Natural killer cell (primary cell): ENCODE measurements at regions not wholly inside any gene's neighbourhood (a gene's known extent, or its start where the extent isn't known, plus 50 kb on each side); places are given as distances from the start of the nearest gene placed in this dataset.

Source experiments
- ATAC-seq, 3 donors: fragments of 150-1000 bp in 2 of 3; fragments of 200-7000 bp in 1 of 3; cut with Tn5 transposase; 1 replicate in 1 of 3; 2 replicates in 2 of 3; pipeline ENCODE4 v1.10.0; 2021; ENCODE audit warnings: mild to moderate bottlenecking in 2 of 3, moderate library complexity in 2 of 3
- DNase-seq, 2 donors: peaks; one replicate each; pipeline versions ENCODE4 v3.0.0 to v3.0.0-alpha.2; 2013 to 2021; ENCODE audit warnings: mixed read lengths in 1 of 2
- H3K27ac ChIP-seq: one replicate; pipeline ENCODE4 v1.5.1; 2013; ENCODE audit warnings: mild to moderate bottlenecking, low read length
- H3K27me3 ChIP-seq: one replicate; pipeline ENCODE4 v1.6.1; 2013; ENCODE audit warnings: low read length; ENCODE audit not compliant: control insufficient read depth, insufficient read depth
- H3K36me3 ChIP-seq: one replicate; pipeline ENCODE4 v1.6.1; 2013; ENCODE audit warnings: low read length; ENCODE audit not compliant: control insufficient read depth, insufficient read depth
- H3K4me1 ChIP-seq: one replicate; pipeline ENCODE4 v1.6.1; 2013; ENCODE audit warnings: low read length; ENCODE audit not compliant: control insufficient read depth, insufficient read depth
- H3K4me3 ChIP-seq: one replicate; pipeline ENCODE4 v1.5.1; 2013; ENCODE audit warnings: low read length
- H3K9me3 ChIP-seq: one replicate; pipeline ENCODE4 v1.6.1; 2013; ENCODE audit warnings: low read length; ENCODE audit not compliant: control insufficient read depth, insufficient read depth
- H3K27ac Mint-ChIP-seq, 2 donors: one replicate each; pipeline ENCODE4 v1.8.0; 2022; ENCODE audit warnings: mild to moderate bottlenecking in 2 of 2, mixed read lengths in 2 of 2, moderate library complexity in 1 of 2
- H3K27me3 Mint-ChIP-seq, 2 donors: one replicate each; pipeline ENCODE4 v1.8.0; 2022; ENCODE audit warnings: low read depth in 2 of 2, mixed read lengths in 2 of 2
- H3K36me3 Mint-ChIP-seq: one replicate; pipeline ENCODE4 v1.8.0; 2022; ENCODE audit warnings: mixed read lengths
- H3K4me1 Mint-ChIP-seq, 2 donors: one replicate each; pipeline ENCODE4 v1.8.0; 2022; ENCODE audit warnings: mixed read lengths in 2 of 2
- H3K4me3 Mint-ChIP-seq: one replicate; pipeline ENCODE4 v1.8.0; 2022; ENCODE audit warnings: mild to moderate bottlenecking, moderate library complexity, mixed read lengths
- H3K9me3 Mint-ChIP-seq, 2 donors: one replicate each; pipeline ENCODE4 v1.8.0; 2022; ENCODE audit warnings: mixed read lengths in 2 of 2
- CTCF ChIP-seq: fragments of 200-600 bp; IDR thresholded peaks from one replicate; pipeline ENCODE4 v1.8.0; 2022; ENCODE audit warnings: antibody characterized with exemption
- WGBS: methylation state at CpG from one replicate; pipeline ENCODE4 v1.1.7; 2013; ENCODE audit warnings: missing lambda C conversion rate; ENCODE audit not compliant: insufficient coverage; 5-methylcytosine and 5-hydroxymethylcytosine counted together
- intact Hi-C: fragments of 100-400 bp; cut with micrococcal nuclease; formaldehyde crosslinking; loops from one replicate; pipeline ENCODE4 v1.14.2; 2022

- Histone ChIP-seq H3K4me1 (no peaks in the 10 kb centered on the region), H3K36me3 (no peaks in the 10 kb centered on the region), H3K4me3 (no peak overlapping the region), H3K9me3 (no peaks in the 10 kb centered on the region), H3K27me3 (no peaks in the 10 kb centered on the region), H3K27ac (no peak overlapping the region)
- no peak overlapping the region for H3K4me3 Mint-ChIP-seq
- H3K27ac Mint-ChIP-seq = no peak overlapping the region
- 94% methylated on average over 1 of the region's 1 CpG for WGBS
- no peaks in the 10 kb centered on the region for H3K36me3 Mint-ChIP-seq
- H3K4me1 Mint-ChIP-seq = no peaks in the 10 kb centered on the region
- ATAC-seq = no peak
- H3K27me3 Mint-ChIP-seq = no peaks in the 10 kb centered on the region
- no peak for TF ChIP-seq CTCF
- DNase-seq = no peak
- intact Hi-C loops = no loop called here
- peaks cover 2 to 5% of the 10 kb centered on the region in 2 donors for H3K9me3 Mint-ChIP-seq
Measured at GRCh38 chr9:82560036-82560435, 502.9 kb downstream of the RASEF start.

- H3K4me1 ChIP-seq = no peaks in the 10 kb centered on the region
- H3K9me3 Mint-ChIP-seq = peaks cover 2 to 5% of the 10 kb centered on the region in 2 donors
- no peaks in the 10 kb centered on the region for H3K36me3 Mint-ChIP-seq
- TF ChIP-seq CTCF = no peak
- WGBS = 63% methylated on average over 9 of the region's 9 CpGs
- H3K36me3 ChIP-seq = no peaks in the 10 kb centered on the region
- H3K4me1 Mint-ChIP-seq = no peaks in the 10 kb centered on the region
- no peak overlapping the region for H3K4me3 ChIP-seq
- no peaks in the 10 kb centered on the region for H3K27me3 ChIP-seq
- no peaks in the 10 kb centered on the region for H3K27me3 Mint-ChIP-seq
- no peak overlapping the region for H3K27ac ChIP-seq
- no peak overlapping the region for H3K27ac Mint-ChIP-seq
- ATAC-seq (no peak), DNase-seq (no peak)
- no peak overlapping the region for H3K4me3 Mint-ChIP-seq
- intact Hi-C loops = no loop called here
- H3K9me3 ChIP-seq = no peaks in the 10 kb centered on the region
Measured at GRCh38 chr9:82560457-82560904, 502.5 kb downstream of the RASEF start.

- Mint-ChIP-seq H3K27ac (no peak overlapping the region), H3K36me3 (no peaks in the 10 kb centered on the region), H3K4me3 (no peak overlapping the region), H3K27me3 (no peaks in the 10 kb centered on the region), H3K4me1 (no peaks in the 10 kb centered on the region), H3K9me3 (peaks cover 4 to 5% of the 10 kb centered on the region in 2 donors)
- no peak for DNase-seq
- intact Hi-C loops = no loop called here
- no peaks in the 10 kb centered on the region for H3K27me3 ChIP-seq
- H3K4me3 ChIP-seq = no peak overlapping the region
- H3K4me1 ChIP-seq = no peaks in the 10 kb centered on the region
- WGBS = 45% methylated on average over 2 of the region's 2 CpGs
- H3K36me3 ChIP-seq = no peaks in the 10 kb centered on the region
- H3K27ac ChIP-seq = no peak overlapping the region
- no peak for ATAC-seq
- no peaks in the 10 kb centered on the region for H3K9me3 ChIP-seq
- TF ChIP-seq CTCF = no peak
Measured at GRCh38 chr9:82563094-82563493, 499.8 kb downstream of the RASEF start.

- Histone ChIP-seq H3K27ac (no peak overlapping the region), H3K36me3 (no peaks in the 10 kb centered on the region), H3K4me3 (no peak overlapping the region), H3K4me1 (no peaks in the 10 kb centered on the region), H3K9me3 (no peaks in the 10 kb centered on the region), H3K27me3 (no peaks in the 10 kb centered on the region)
- Mint-ChIP-seq H3K27me3 (no peaks in the 10 kb centered on the region), H3K36me3 (no peaks in the 10 kb centered on the region), H3K4me1 (no peaks in the 10 kb centered on the region), H3K4me3 (no peak overlapping the region), H3K9me3 (peaks cover 4 to 5% of the 10 kb centered on the region in 2 donors), H3K27ac (no peak overlapping the region)
- intact Hi-C loops = no loop called here
- ATAC-seq (no peak), DNase-seq (no peak)
- 75% methylated on average over 1 of the region's 2 CpGs for WGBS
- TF ChIP-seq CTCF = no peak
Measured at GRCh38 chr9:82563841-82564240, 499.1 kb downstream of the RASEF start.
